Neural crest cell (in vitro differentiated cells): ENCODE measurements at regions not wholly inside any gene's neighbourhood (a gene's known extent, or its start where the extent isn't known, plus 50 kb on each side); places are given as distances from the start of the nearest gene placed in this dataset.
"Not testable (repeated sequence)": the region's sequence is repeated elsewhere in the genome, so short reads cannot be mapped to it uniquely, and the experiment has no call there.

Experiments used
- DNase-seq: peaks from one replicate; pipeline ENCODE4 v3.0.0; 2021; ENCODE audit warnings: low read depth, mixed read lengths, low spot score
- H3K27ac Mint-ChIP-seq: one replicate; pipeline ENCODE4 v1.8.0; 2021; ENCODE audit warnings: mild to moderate bottlenecking, mixed read lengths; ENCODE audit not compliant: unreplicated experiment
- H3K27me3 Mint-ChIP-seq: 2 replicates; pipeline ENCODE4 v1.8.0; 2021; ENCODE audit warnings: low read depth, mild to moderate bottlenecking, mixed read lengths
- H3K36me3 Mint-ChIP-seq: 2 replicates; pipeline ENCODE4 v1.8.0; 2021; ENCODE audit warnings: low read depth, mild to moderate bottlenecking, mixed read lengths
- H3K4me1 Mint-ChIP-seq: 2 replicates; pipeline ENCODE4 v1.8.0; 2021; ENCODE audit warnings: mixed read lengths
- H3K4me3 Mint-ChIP-seq: one replicate; pipeline ENCODE4 v1.8.0; 2021; ENCODE audit warnings: mild to moderate bottlenecking, mixed read lengths
- H3K9me3 Mint-ChIP-seq: 2 replicates; pipeline ENCODE4 v1.8.0; 2021; ENCODE audit warnings: mixed read lengths
- CTCF ChIP-seq: fragments of 200-600 bp; sonication (generic); conservative IDR thresholded peaks from 2 replicates; pipeline ENCODE4 v1.5.0; 2021; ENCODE audit warnings: antibody characterized with exemption, mild to moderate bottlenecking

DNA sequence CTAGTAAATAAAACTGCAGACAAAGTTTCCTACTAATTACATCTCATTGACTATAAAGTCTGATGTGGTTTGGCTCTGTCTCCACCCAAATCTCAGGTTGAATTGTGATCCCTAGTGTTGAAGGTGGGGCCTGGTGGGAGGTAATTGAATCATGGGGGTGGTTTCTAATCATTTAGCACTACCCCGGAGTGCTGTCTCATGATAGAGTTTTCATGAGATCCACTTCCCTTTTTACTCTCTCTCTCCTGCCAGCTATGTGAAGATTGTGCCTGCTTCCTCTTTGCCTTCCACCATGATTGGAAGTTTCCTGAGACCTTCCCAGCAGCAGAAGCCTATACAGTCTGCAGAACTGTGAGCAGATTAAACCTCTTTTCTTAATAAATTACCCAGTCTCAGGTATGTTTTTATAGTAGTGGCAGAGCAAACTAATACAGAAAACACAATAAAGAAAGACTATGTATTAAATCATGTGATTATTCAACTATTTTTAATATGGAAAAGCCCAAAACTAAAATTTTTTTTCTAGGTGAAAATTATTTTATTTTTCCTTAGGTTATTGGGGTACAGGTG is 232.1 kb downstream of the FZD1 start:
- Mint-ChIP-seq H3K27me3 (no peaks in the 10 kb centered on the region), H3K9me3 (peaks cover 7% of the 10 kb centered on the region), H3K4me1 (no peaks in the 10 kb centered on the region), H3K27ac (no peak overlapping the region), H3K4me3 (no peak overlapping the region), H3K36me3 (peaks cover 2% of the 10 kb centered on the region)
- TF ChIP-seq CTCF: no peak
- no peak for DNase-seq

- not testable (repeated sequence) for H3K27me3 Mint-ChIP-seq, H3K36me3 Mint-ChIP-seq, H3K9me3 Mint-ChIP-seq, H3K4me3 Mint-ChIP-seq, H3K27ac Mint-ChIP-seq, DNase-seq, H3K4me1 Mint-ChIP-seq
These were observed 233.0 kb downstream of the FZD1 start for GRCh38 chr7:91497277-91497676.

DNA sequence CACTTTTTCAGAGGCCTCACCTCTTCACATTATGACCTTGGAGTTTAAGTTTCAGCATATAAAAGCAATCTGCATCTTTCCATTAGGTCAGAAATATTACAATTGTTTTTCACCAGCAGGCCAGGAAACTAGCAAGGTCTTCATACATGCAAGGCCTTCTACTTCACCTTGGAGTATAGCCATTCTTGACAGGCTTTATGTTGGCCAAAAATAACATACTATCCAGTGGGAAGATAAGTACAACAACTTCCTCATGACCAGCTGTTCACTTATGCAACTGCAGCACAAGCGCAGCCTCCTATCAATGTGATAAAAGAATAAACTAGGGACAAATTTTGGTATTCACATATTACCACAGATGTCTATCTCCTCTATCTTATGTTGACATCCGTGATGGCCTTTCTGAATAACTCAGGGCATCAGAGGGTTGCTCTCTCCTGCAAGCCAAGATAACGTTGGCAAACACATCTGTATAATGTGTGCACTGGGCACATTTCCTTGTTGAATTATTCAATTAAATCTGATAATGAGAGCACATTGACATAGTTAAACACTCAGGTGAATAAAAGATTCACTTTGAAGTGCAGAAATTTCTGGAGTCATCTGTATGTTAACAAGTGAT is 239.8 kb downstream of the FZD1 start:
- no peak overlapping the region for H3K27ac Mint-ChIP-seq
- no peak for DNase-seq
- H3K36me3 Mint-ChIP-seq: peaks cover 2% of the 10 kb centered on the region
- no peak for TF ChIP-seq CTCF
- no peak overlapping the region for H3K4me3 Mint-ChIP-seq
- H3K27me3 Mint-ChIP-seq: no peaks in the 10 kb centered on the region
- H3K9me3 Mint-ChIP-seq: peaks cover 6% of the 10 kb centered on the region
- no peaks in the 10 kb centered on the region for H3K4me1 Mint-ChIP-seq

DNA sequence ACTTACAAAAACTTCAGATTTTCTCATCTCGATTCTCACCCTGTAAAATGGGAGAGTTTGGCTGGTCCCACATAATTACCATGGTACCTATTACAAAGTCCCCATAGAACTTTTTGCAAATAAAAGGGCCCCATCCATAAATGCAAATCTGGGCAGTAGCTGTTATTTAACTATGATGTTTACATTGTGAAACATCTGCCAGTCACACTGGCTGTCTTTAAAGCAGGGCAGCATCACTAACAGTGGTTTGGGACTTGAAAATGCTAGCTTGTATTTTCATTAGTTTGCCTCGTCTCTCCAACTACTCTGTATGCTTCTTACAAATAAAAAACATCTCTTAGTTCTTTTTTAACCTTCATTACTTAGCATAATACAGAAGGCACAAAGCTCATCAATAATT is 240.7 kb downstream of the FZD1 start:
- H3K27ac Mint-ChIP-seq: no peak overlapping the region
- peaks cover 2% of the 10 kb centered on the region for H3K36me3 Mint-ChIP-seq
- H3K4me3 Mint-ChIP-seq: no peak overlapping the region
- H3K4me1 Mint-ChIP-seq: no peaks in the 10 kb centered on the region
- H3K27me3 Mint-ChIP-seq: no peaks in the 10 kb centered on the region
- peaks cover 3% of the 10 kb centered on the region for H3K9me3 Mint-ChIP-seq
- no peak for TF ChIP-seq CTCF
- no peak for DNase-seq

GRCh38 chr7:91506966-91507365 is 242.7 kb downstream of the FZD1 start:
- not testable (repeated sequence) for H3K36me3 Mint-ChIP-seq, DNase-seq, H3K9me3 Mint-ChIP-seq, H3K4me3 Mint-ChIP-seq, H3K27ac Mint-ChIP-seq, H3K27me3 Mint-ChIP-seq, H3K4me1 Mint-ChIP-seq

- not testable (repeated sequence) for H3K9me3 Mint-ChIP-seq, H3K36me3 Mint-ChIP-seq, H3K4me1 Mint-ChIP-seq, H3K27me3 Mint-ChIP-seq, H3K27ac Mint-ChIP-seq, DNase-seq, H3K4me3 Mint-ChIP-seq
These were observed 247.6 kb downstream of the FZD1 start for GRCh38 chr7:91511861-91512260.

DNA sequence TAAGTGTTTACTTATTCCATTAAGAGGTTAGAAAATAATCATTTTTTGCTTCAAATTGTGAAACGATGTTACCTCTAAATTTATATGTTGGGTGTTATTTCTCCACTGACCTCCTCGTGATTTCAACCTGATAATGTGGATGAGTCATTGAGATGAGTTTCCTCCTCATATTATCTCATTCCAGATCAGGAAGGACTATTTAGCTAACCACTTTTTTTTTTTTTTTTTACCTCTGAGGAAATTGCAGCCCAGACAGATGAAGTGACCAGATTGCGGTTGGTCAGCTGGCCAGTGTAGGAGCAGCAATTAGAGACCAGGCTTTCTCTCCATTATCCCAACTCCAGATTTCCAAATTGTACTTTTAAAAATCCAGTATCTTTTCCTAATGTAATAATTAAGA is 248.7 kb downstream of the FZD1 start:
- H3K4me3 Mint-ChIP-seq: no peak overlapping the region
- no peak for TF ChIP-seq CTCF
- no peaks in the 10 kb centered on the region for H3K27me3 Mint-ChIP-seq
- H3K9me3 Mint-ChIP-seq: no peaks in the 10 kb centered on the region
- no peak overlapping the region for H3K27ac Mint-ChIP-seq
- no peaks in the 10 kb centered on the region for H3K36me3 Mint-ChIP-seq
- no peak for DNase-seq
- H3K4me1 Mint-ChIP-seq: no peaks in the 10 kb centered on the region
